GM10248 (cell line): ENCODE measurements at regions not wholly inside any gene's neighbourhood (a gene's known extent, or its start where the extent isn't known, plus 50 kb on each side); places are given as distances from the start of the nearest gene placed in this dataset.

Experiments used
- CTCF ChIA-PET: fragments of 300-600 bp; sonication (Branson Sonifier 250); formaldehyde crosslinking; extraction: SDS; loops from one replicate; lab custom pipeline; 2021; ENCODE audit warnings: antibody characterized with exemption; lab: Yijun Ruan, JAX
- POLR2A ChIA-PET: fragments of 350-650 bp; sonication (Branson Sonifier 250); formaldehyde crosslinking; extraction: SDS; loops from one replicate; lab custom pipeline; 2020; ENCODE audit warnings: antibody characterized with exemption; lab: Yijun Ruan, JAX
- DNase-seq: peaks from one replicate; pipeline ENCODE4 v3.0.0; 2012; ENCODE audit errors: extremely low spot score
- CTCF ChIP-seq: IDR thresholded peaks from 2 replicates; pipeline ENCODE4 v1.5.1; 2012; ENCODE audit warnings: mild to moderate bottlenecking, low read depth; ENCODE audit errors: extremely low read depth, missing control alignments, control extremely low read depth

GRCh38 chr1:183730107-183730724 is 74.7 kb upstream of the RGL1 start:
- ChIA-PET CTCF (interaction anchor here (1.3 to 1.8 kb wide), 3 partner anchors 16 to 45 kb away, joined by 3 to 5 read pairs (median 3); no protein-coding TSS in a partner anchor), POLR2A (no interaction called here)
- DNase-seq: no peak
- TF ChIP-seq CTCF: no peak

- ChIA-PET POLR2A (no interaction called here), CTCF (no interaction called here)
- no peak for TF ChIP-seq CTCF
- no peak for DNase-seq
Observed at GRCh38 chr1:183726825-183727224, 73.7 kb upstream of the APOBEC4 start.

GRCh38 chr1:183724350-183725042 is 71.4 kb upstream of the APOBEC4 start:
- no peak for DNase-seq
- ChIA-PET CTCF (interaction anchor here (1.0 to 2.6 kb wide), 4 partner anchors 9 to 40 kb away, joined by 3 to 10 read pairs (median 6); no protein-coding TSS in a partner anchor), POLR2A (no interaction called here)
- no peak for TF ChIP-seq CTCF

GRCh38 chr1:183723571-183723970 is 70.5 kb upstream of the APOBEC4 start:
- TF ChIP-seq CTCF: no peak
- DNase-seq: no peak
- CTCF ChIA-PET: interaction anchor here (1.0 to 2.6 kb wide), 4 partner anchors 10 to 110 kb away, joined by 3 to 10 read pairs (median 6); no protein-coding TSS in a partner anchor
- POLR2A ChIA-PET: no interaction called here

- TF ChIP-seq CTCF: no peak
- DNase-seq: no peak
- POLR2A ChIA-PET: no interaction called here
- CTCF ChIA-PET: interaction anchor here (1.0 to 2.2 kb wide), 6 partner anchors 10 to 56 kb away, joined by 3 to 8 read pairs (median 4); no protein-coding TSS in a partner anchor
Observed at GRCh38 chr1:183721041-183721440, 67.9 kb upstream of the APOBEC4 start.

- TF ChIP-seq CTCF: no peak
- ChIA-PET CTCF (interaction anchor here (1.1 to 2.2 kb wide), 7 partner anchors 9 to 35 kb away, joined by 3 to 7 read pairs (median 3); no protein-coding TSS in a partner anchor), POLR2A (no interaction called here)
- no peak for DNase-seq
Observed at GRCh38 chr1:183720028-183720427, 66.9 kb upstream of the APOBEC4 start.
